ENCODE measurements at regions not wholly inside any gene's neighbourhood (a gene's known extent, or its start where the extent isn't known, plus 50 kb on each side); places are given as distances from the start of the nearest gene placed in this dataset.

DNA sequence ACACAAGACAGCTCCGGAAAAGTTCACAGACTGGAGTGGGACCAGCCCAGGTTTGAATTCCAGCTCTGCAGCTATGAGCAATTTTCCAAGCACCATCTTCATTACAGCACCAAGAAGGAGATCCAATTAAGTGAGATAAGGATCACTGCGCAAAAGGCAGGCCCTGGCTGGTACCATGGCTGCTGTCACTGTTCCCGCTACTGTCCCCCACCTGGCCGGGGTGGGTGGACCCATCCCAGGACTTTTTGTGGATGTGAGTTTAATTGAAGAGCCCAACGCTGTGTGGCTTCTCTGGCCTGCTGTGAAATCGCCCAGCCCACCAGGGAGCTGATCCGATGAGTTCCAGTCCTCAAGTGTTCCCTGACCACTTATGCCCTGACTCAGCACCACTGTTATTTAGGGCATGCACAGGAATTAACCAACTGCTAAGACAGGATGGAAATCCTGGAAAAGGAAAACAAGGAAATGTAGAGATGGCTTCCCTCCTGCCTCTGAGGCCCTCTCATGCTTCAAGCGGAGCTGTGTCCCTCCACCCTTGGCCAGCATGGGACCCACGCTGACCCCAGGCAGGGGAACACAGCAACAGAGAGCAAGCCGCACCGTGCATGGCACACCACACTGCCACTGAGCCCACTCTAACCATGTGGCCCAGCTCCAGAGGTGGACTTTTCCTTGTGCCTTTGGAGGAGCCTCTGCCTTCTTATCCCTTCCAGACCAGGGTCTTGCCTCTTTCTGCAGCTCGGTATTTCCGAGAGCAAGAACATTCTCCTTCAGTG, 150.0 kb upstream of the CST7 start:
- DNase-seq = no peak
- intact Hi-C loops (cut with micrococcal nuclease) = no loop called here
- Histone ChIP-seq H3K4me3 (no peak overlapping the region), H3K27me3 (ENCODE audit: low read depth) (peaks cover 66% of the 10 kb centered on the region), H3K36me3 (no peaks in the 10 kb centered on the region), H3K9me3 (replicated peaks) (no peaks in the 10 kb centered on the region), H3K27ac (replicated peaks) (no peak overlapping the region), H3K4me1 (no peaks in the 10 kb centered on the region)
- TF ChIP-seq, protein P1, sequence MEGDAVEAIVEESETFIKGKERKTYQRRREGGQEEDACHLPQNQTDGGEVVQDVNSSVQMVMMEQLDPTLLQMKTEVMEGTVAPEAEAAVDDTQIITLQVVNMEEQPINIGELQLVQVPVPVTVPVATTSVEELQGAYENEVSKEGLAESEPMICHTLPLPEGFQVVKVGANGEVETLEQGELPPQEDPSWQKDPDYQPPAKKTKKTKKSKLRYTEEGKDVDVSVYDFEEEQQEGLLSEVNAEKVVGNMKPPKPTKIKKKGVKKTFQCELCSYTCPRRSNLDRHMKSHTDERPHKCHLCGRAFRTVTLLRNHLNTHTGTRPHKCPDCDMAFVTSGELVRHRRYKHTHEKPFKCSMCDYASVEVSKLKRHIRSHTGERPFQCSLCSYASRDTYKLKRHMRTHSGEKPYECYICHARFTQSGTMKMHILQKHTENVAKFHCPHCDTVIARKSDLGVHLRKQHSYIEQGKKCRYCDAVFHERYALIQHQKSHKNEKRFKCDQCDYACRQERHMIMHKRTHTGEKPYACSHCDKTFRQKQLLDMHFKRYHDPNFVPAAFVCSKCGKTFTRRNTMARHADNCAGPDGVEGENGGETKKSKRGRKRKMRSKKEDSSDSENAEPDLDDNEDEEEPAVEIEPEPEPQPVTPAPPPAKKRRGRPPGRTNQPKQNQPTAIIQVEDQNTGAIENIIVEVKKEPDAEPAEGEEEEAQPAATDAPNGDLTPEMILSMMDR (IDR thresholded peaks at IDR 0.05; ENCODE audit: borderline replicate concordance) = no peak

DNA sequence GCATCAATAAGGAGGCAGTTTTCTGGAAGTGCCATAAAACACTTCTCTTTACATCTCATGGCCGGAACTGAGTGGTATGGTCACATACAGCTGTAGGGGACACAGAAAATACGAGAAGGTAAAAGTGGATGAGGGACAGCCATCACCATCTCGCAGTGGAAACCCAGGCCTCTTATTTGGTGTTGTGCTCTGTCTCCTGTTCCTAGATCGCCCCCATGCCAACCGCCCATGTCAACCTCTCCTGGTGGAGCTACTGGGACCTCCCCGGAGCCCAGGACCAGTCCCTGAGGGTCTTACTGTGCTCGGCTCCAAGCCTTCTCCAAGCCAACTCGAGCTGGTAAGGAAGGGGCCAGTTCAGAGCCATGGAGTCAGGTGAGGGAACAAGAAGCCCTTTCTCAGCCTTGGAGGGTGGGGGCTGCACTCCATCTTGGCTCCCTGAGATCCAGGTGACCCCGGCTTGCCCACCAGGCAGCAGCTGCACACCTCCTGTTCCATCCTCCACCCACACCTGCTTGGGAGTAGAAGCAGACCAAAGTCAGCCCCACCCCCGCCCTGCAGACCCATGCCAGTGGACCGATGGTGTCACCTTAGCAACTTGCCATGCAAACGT, 149.0 kb upstream of the CST7 start:
- Histone ChIP-seq H3K9me3 (replicated peaks) (no peaks in the 10 kb centered on the region), H3K4me3 (no peak overlapping the region), H3K27me3 (ENCODE audit: low read depth) (peaks cover 58% of the 10 kb centered on the region), H3K36me3 (no peaks in the 10 kb centered on the region), H3K4me1 (no peaks in the 10 kb centered on the region), H3K27ac (replicated peaks) (no peak overlapping the region)
- TF ChIP-seq, protein P1 (IDR thresholded peaks at IDR 0.05; ENCODE audit: borderline replicate concordance) = no peak
- intact Hi-C loops (cut with micrococcal nuclease) = no loop called here
- DNase-seq = no peak

DNA sequence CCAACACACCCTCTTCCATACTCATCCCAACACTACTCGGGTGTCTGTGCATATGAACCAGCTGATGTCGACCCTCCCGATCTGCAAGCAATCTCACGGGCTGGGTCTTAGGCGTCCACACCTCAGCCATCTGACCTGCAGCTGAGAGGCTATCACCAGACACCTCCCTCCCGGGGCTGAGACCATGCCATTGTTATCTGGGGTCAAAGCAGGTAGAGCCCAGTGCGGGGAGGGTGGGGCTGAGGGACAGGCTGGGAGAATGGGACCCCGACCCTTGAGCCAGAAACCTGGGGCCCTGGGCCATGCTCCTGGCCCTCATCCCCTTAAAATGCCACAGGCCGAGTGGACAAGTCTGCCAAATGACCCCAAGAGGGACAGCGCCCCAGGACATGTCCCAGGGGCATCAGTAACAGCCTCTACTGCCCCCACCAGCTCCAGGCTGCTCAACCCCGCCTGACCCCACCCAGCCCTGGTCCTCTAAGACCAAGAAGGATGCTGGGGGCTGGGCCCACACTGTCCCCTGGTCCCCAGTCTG, 146.7 kb upstream of the CST7 start:
- DNase-seq = no peak
- H3K9me3 ChIP-seq (replicated peaks) = no peaks in the 10 kb centered on the region
- peaks cover 50% of the 10 kb centered on the region for H3K27me3 ChIP-seq (ENCODE audit: low read depth)
- no peak overlapping the region for H3K27ac ChIP-seq (replicated peaks)
- no peak overlapping the region for H3K4me3 ChIP-seq
- intact Hi-C loops (cut with micrococcal nuclease) = no loop called here
- no peaks in the 10 kb centered on the region for H3K36me3 ChIP-seq
- TF ChIP-seq, protein P1 (IDR thresholded peaks at IDR 0.05; ENCODE audit: borderline replicate concordance) = no peak
- H3K4me1 ChIP-seq = no peaks in the 10 kb centered on the region

DNA sequence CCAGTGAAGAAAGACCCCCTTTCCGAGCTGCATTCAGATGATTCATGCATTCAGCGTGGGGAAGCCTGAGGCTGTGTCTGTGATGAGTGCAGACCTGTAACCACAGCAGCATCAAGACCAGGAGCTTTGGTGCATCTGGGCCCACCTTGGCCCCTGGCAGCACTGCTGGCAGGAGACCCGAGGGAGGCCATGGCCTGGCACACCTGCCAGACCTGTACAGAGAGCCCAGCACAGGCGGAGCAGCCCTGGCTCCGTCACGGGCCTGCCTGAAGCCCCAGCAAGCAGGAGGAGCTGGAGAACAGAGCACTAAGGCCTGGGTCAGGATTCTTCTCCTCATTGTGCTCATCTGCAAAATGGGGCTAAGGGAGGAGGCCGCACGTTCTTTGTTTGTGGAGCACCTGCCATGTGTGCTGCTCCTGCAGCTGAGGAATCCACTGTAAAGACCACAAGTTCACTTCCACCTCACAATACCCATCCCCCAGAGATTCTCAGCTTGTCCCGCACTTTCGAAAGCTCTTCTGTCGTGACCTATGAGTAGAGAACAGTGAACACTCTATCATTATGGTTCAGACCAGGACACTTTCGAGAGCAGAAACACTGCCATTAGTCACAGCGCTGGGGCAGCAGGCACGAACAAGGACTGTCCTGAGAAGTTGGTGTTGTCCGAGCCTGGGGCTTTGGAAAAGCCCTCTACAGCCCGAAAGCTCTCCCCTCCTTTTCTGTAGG, 144.4 kb upstream of the CST7 start:
- intact Hi-C loops (cut with micrococcal nuclease) = no loop called here
- no peak for DNase-seq

More for the DNA sequence above, 144.4 kb upstream of the CST7 start:
- H3K36me3 ChIP-seq = no peaks in the 10 kb centered on the region
- no peaks in the 10 kb centered on the region for H3K9me3 ChIP-seq (replicated peaks)
- H3K4me1 ChIP-seq = no peaks in the 10 kb centered on the region
- TF ChIP-seq, protein P1 (IDR thresholded peaks at IDR 0.05; ENCODE audit: borderline replicate concordance) = no peak
- peaks cover 37% of the 10 kb centered on the region for H3K27me3 ChIP-seq (ENCODE audit: low read depth)
- no peak overlapping the region for H3K27ac ChIP-seq (replicated peaks)
- H3K4me3 ChIP-seq = no peak overlapping the region

Data from left ventricle myocardium inferior (tissue), 1 donor.